Activated B cell treated with CpG ODN at 0.5 μM for 24 hours (primary cell): ENCODE measurements at regions not wholly inside any gene's neighbourhood (a gene's known extent, or its start where the extent isn't known, plus 50 kb on each side); places are given as distances from the start of the nearest gene placed in this dataset.

Experiments
- ATAC-seq: fragments of 200-7000 bp; cut with Tn5 transposase; one replicate; pipeline ENCODE4 v1.10.0; 2021; ENCODE audit warnings: low read depth, mild to moderate bottlenecking, moderate library complexity
- CTCF ChIA-PET: fragments of 350-600 bp; sonication (Branson Sonifier 250); formaldehyde crosslinking; loops from one replicate; lab custom pipeline; 2021; ENCODE audit warnings: antibody characterized with exemption; lab: Charles Lee
- POLR2A ChIA-PET: fragments of 350-600 bp; sonication (Branson Sonifier 250); formaldehyde crosslinking; loops from one replicate; lab custom pipeline; 2021; ENCODE audit warnings: antibody characterized with exemption; lab: Charles Lee
- DNase-seq: peaks from one replicate; pipeline ENCODE4 v3.0.0; 2022
- H3K27ac Mint-ChIP-seq: one replicate; pipeline ENCODE4 v1.8.0; 2020; ENCODE audit warnings: mixed read lengths
- H3K27me3 Mint-ChIP-seq: one replicate; pipeline ENCODE4 v1.8.0; 2021; ENCODE audit warnings: mixed read lengths
- H3K36me3 Mint-ChIP-seq: one replicate; pipeline ENCODE4 v1.8.0; 2021; ENCODE audit warnings: low read depth, mixed read lengths
- H3K4me1 Mint-ChIP-seq: one replicate; pipeline ENCODE4 v1.8.0; 2021; ENCODE audit warnings: mixed read lengths
- H3K4me3 Mint-ChIP-seq: one replicate; pipeline ENCODE4 v1.8.0; 2020; ENCODE audit warnings: mild to moderate bottlenecking, mixed read lengths
- H3K9me3 Mint-ChIP-seq: one replicate; pipeline ENCODE4 v1.8.0; 2020; ENCODE audit warnings: mixed read lengths
- CTCF ChIP-seq: fragments of 200-600 bp; IDR thresholded peaks from one replicate; pipeline ENCODE4 v1.8.0; 2022; ENCODE audit warnings: antibody characterized with exemption, mild to moderate bottlenecking
- intact Hi-C: fragments of 100-400 bp; cut with micrococcal nuclease; formaldehyde crosslinking; loops from one replicate; pipeline ENCODE4 v1.15.1; 2024

- no peaks in the 10 kb centered on the region for H3K27me3 Mint-ChIP-seq
- intact Hi-C loops: no loop called here
- ChIA-PET CTCF (no interaction called here), POLR2A (no interaction called here)
- H3K4me1 Mint-ChIP-seq: no peaks in the 10 kb centered on the region
- ATAC-seq (no peak), DNase-seq (no peak)
- H3K9me3 Mint-ChIP-seq: peaks cover 8% of the 10 kb centered on the region
- H3K27ac Mint-ChIP-seq: no peak overlapping the region
- H3K36me3 Mint-ChIP-seq: no peaks in the 10 kb centered on the region
- no peak for TF ChIP-seq CTCF
- no peak overlapping the region for H3K4me3 Mint-ChIP-seq
Measured at GRCh38 chr4:135267148-135267865, 1065.7 kb upstream of the PABPC4L start.

- no peak for ATAC-seq
- Mint-ChIP-seq H3K27me3 (no peaks in the 10 kb centered on the region), H3K4me1 (no peaks in the 10 kb centered on the region), H3K9me3 (no peaks in the 10 kb centered on the region), H3K4me3 (no peak overlapping the region), H3K27ac (no peak overlapping the region), H3K36me3 (no peaks in the 10 kb centered on the region)
- intact Hi-C loops: no loop called here
- ChIA-PET CTCF (no interaction called here), POLR2A (no interaction called here)
- no peak for DNase-seq
- no peak for TF ChIP-seq CTCF
Measured at GRCh38 chr4:135256111-135256510, 1054.5 kb upstream of the PABPC4L start.

- no peak for TF ChIP-seq CTCF
- ATAC-seq (no peak), DNase-seq (no peak)
- Mint-ChIP-seq H3K4me3 (no peak overlapping the region), H3K27me3 (no peaks in the 10 kb centered on the region), H3K9me3 (no peaks in the 10 kb centered on the region), H3K27ac (no peak overlapping the region), H3K4me1 (no peaks in the 10 kb centered on the region), H3K36me3 (no peaks in the 10 kb centered on the region)
- POLR2A ChIA-PET: no interaction called here
- intact Hi-C loops: no loop called here
- CTCF ChIA-PET: no interaction called here
Measured at GRCh38 chr4:135250040-135250439, 1048.5 kb upstream of the PABPC4L start.

- ChIA-PET CTCF (no interaction called here), POLR2A (no interaction called here)
- no peak for TF ChIP-seq CTCF
- no peaks in the 10 kb centered on the region for H3K36me3 Mint-ChIP-seq
- no peak overlapping the region for H3K27ac Mint-ChIP-seq
- H3K27me3 Mint-ChIP-seq: no peaks in the 10 kb centered on the region
- no peak for DNase-seq
- no peaks in the 10 kb centered on the region for H3K9me3 Mint-ChIP-seq
- H3K4me1 Mint-ChIP-seq: no peaks in the 10 kb centered on the region
- intact Hi-C loops: no loop called here
- H3K4me3 Mint-ChIP-seq: no peak overlapping the region
- ATAC-seq: no peak
Measured at GRCh38 chr4:135249024-135249423, 1047.4 kb upstream of the PABPC4L start.

- no peaks in the 10 kb centered on the region for H3K9me3 Mint-ChIP-seq
- TF ChIP-seq CTCF: no peak
- no peak overlapping the region for H3K27ac Mint-ChIP-seq
- DNase-seq: no peak
- H3K27me3 Mint-ChIP-seq: no peaks in the 10 kb centered on the region
- ATAC-seq: no peak
- POLR2A ChIA-PET: no interaction called here
- H3K36me3 Mint-ChIP-seq: no peaks in the 10 kb centered on the region
- no peak overlapping the region for H3K4me3 Mint-ChIP-seq
- H3K4me1 Mint-ChIP-seq: no peaks in the 10 kb centered on the region
- CTCF ChIA-PET: no interaction called here
- intact Hi-C loops: no loop called here
Measured at GRCh38 chr4:135244696-135245095, 1043.1 kb upstream of the PABPC4L start.
